H7 (cell line): ENCODE measurements at regions not wholly inside any gene's neighbourhood (a gene's known extent, or its start where the extent isn't known, plus 50 kb on each side); places are given as distances from the start of the nearest gene placed in this dataset.
"Not testable (repeated sequence)": the region's sequence is repeated elsewhere in the genome, so short reads cannot be mapped to it uniquely, and the experiment has no call there.

ENCODE experiments used
- DNase-seq: peaks from one replicate; pipeline ENCODE4 v3.0.0; 2012
- H3K27me3 ChIP-seq: 2 replicates; pipeline ENCODE4 v1.6.0; 2011; ENCODE audit warnings: mild to moderate bottlenecking, low read length; ENCODE audit not compliant: control insufficient read depth, insufficient read depth
- H3K36me3 ChIP-seq: replicated peaks from 2 replicates; pipeline ENCODE4 v1.5.1; 2011; ENCODE audit warnings: low read length; ENCODE audit not compliant: control insufficient read depth, insufficient read depth
- H3K4me3 ChIP-seq: 2 replicates; pipeline ENCODE4 v1.5.1; 2011; ENCODE audit warnings: low read depth, mild to moderate bottlenecking, control low read depth, low read length, moderate library complexity; ENCODE audit not compliant: insufficient read depth

- no peaks in the 10 kb centered on the region for H3K36me3 ChIP-seq
- DNase-seq: no peak
- H3K27me3 ChIP-seq: no peaks in the 10 kb centered on the region
- no peak overlapping the region for H3K4me3 ChIP-seq
Observed at GRCh38 chr13:109959903-109960302, 173.5 kb upstream of the IRS2 start.

GRCh38 chr13:109957875-109958274, 171.5 kb upstream of the IRS2 start:
- H3K4me3 ChIP-seq: no peak overlapping the region
- no peaks in the 10 kb centered on the region for H3K27me3 ChIP-seq
- no peak for DNase-seq

GRCh38 chr13:109955598-109955997, 169.2 kb upstream of the IRS2 start:
- Histone ChIP-seq H3K27me3 (no peaks in the 10 kb centered on the region), H3K36me3 (no peaks in the 10 kb centered on the region), H3K4me3 (no peak overlapping the region)
- no peak for DNase-seq

More at GRCh38 chr13:109957875-109958274, 171.5 kb upstream of the IRS2 start:
- no peaks in the 10 kb centered on the region for H3K36me3 ChIP-seq

GRCh38 chr13:109954441-109954840, 168.1 kb upstream of the IRS2 start:
- no peaks in the 10 kb centered on the region for H3K36me3 ChIP-seq
- no peak for DNase-seq
- no peak overlapping the region for H3K4me3 ChIP-seq
- no peaks in the 10 kb centered on the region for H3K27me3 ChIP-seq

- DNase-seq: no peak
- no peaks in the 10 kb centered on the region for H3K36me3 ChIP-seq
- no peak overlapping the region for H3K4me3 ChIP-seq
- no peaks in the 10 kb centered on the region for H3K27me3 ChIP-seq
Observed at GRCh38 chr13:109951491-109951890, 165.1 kb upstream of the IRS2 start.

- Histone ChIP-seq H3K36me3 (no peaks in the 10 kb centered on the region), H3K27me3 (no peaks in the 10 kb centered on the region), H3K4me3 (no peak overlapping the region)
- no peak for DNase-seq
Observed at GRCh38 chr13:109949397-109949796, 163.0 kb upstream of the IRS2 start.

GRCh38 chr13:109947006-109947405, 160.6 kb upstream of the IRS2 start:
- DNase-seq: no peak
- Histone ChIP-seq H3K4me3 (no peak overlapping the region), H3K36me3 (no peaks in the 10 kb centered on the region), H3K27me3 (no peaks in the 10 kb centered on the region)

- Histone ChIP-seq H3K4me3 (no peak overlapping the region), H3K27me3 (no peaks in the 10 kb centered on the region), H3K36me3 (no peaks in the 10 kb centered on the region)
- no peak for DNase-seq
Observed at GRCh38 chr13:109945206-109945960, 159.0 kb upstream of the IRS2 start.

GRCh38 chr13:109941951-109942350, 155.6 kb upstream of the IRS2 start:
- Histone ChIP-seq H3K27me3 (no peaks in the 10 kb centered on the region), H3K4me3 (no peak overlapping the region), H3K36me3 (no peaks in the 10 kb centered on the region)
- no peak for DNase-seq

- no peak for DNase-seq
- no peak overlapping the region for H3K4me3 ChIP-seq
- H3K36me3 ChIP-seq: no peaks in the 10 kb centered on the region
- no peaks in the 10 kb centered on the region for H3K27me3 ChIP-seq
Observed at GRCh38 chr13:109941221-109941620, 154.8 kb upstream of the IRS2 start.

- no peak overlapping the region for H3K4me3 ChIP-seq
- DNase-seq: no peak
- no peaks in the 10 kb centered on the region for H3K27me3 ChIP-seq
- no peaks in the 10 kb centered on the region for H3K36me3 ChIP-seq
Observed at GRCh38 chr13:109940637-109941036, 154.3 kb upstream of the IRS2 start.

- DNase-seq: no peak
- H3K27me3 ChIP-seq: no peaks in the 10 kb centered on the region
- H3K4me3 ChIP-seq: no peak overlapping the region
- no peaks in the 10 kb centered on the region for H3K36me3 ChIP-seq
Observed at GRCh38 chr13:109939838-109940237, 153.5 kb upstream of the IRS2 start.

- Histone ChIP-seq H3K27me3 (no peaks in the 10 kb centered on the region), H3K4me3 (no peak overlapping the region), H3K36me3 (no peaks in the 10 kb centered on the region)
- DNase-seq: no peak
Observed at GRCh38 chr13:109939180-109939579, 152.8 kb upstream of the IRS2 start.

GRCh38 chr13:109938255-109938936, 152.0 kb upstream of the IRS2 start:
- Histone ChIP-seq H3K36me3 (no peaks in the 10 kb centered on the region), H3K27me3 (no peaks in the 10 kb centered on the region), H3K4me3 (no peak overlapping the region)
- DNase-seq: no peak

GRCh38 chr13:109934520-109934919, 148.1 kb upstream of the IRS2 start:
- not testable (repeated sequence) for H3K4me3 ChIP-seq, DNase-seq

More at GRCh38 chr13:109934520-109934919, 148.1 kb upstream of the IRS2 start:
- H3K36me3 ChIP-seq, H3K27me3 ChIP-seq: not testable (repeated sequence)
